ENCODE measurements at regions not wholly inside any gene's neighbourhood (a gene's known extent, or its start where the extent isn't known, plus 50 kb on each side); places are given as distances from the start of the nearest gene placed in this dataset.

GRCh38 chr2:104504331-104505073 lies 349.4 kb upstream of the POU3F3 start:
- TF ChIP-seq CTCF (IDR thresholded peaks at IDR 0.05; ENCODE audit: poor library complexity, severe bottlenecking), result no peak
- TF ChIP-seq EP300 (conservative IDR thresholded peaks at IDR 0.05; ENCODE audit: poor library complexity, severe bottlenecking), result no peak
- TF ChIP-seq TAF1 (IDR thresholded peaks at IDR 0.05; ENCODE audit: low read depth), result no peak
- TF ChIP-seq POLR2AphosphoS5 (IDR thresholded peaks at IDR 0.05), result no peak
- TF ChIP-seq REST (IDR thresholded peaks at IDR 0.05; ENCODE audit: borderline replicate concordance), result no peak
- TF ChIP-seq MXI1 (conservative IDR thresholded peaks at IDR 0.05; ENCODE audit: poor library complexity, severe bottlenecking), result no peak
- no peak for TF ChIP-seq RAD21 (conservative IDR thresholded peaks at IDR 0.05)
- no peak for TF ChIP-seq EZH2 (IDR thresholded peaks at IDR 0.05; ENCODE audit: borderline replicate concordance, insufficient read depth, low read length, poor library complexity, severe bottlenecking)
- TF ChIP-seq SMC3 (conservative IDR thresholded peaks at IDR 0.05; ENCODE audit: poor library complexity), result no peak
